AG09319 (cell line): ENCODE measurements at regions not wholly inside any gene's neighbourhood (a gene's known extent, or its start where the extent isn't known, plus 50 kb on each side); places are given as distances from the start of the nearest gene placed in this dataset.
A peak's percentile ranks its signal among the peaks of the same experiment; 100 is the strongest.
"Not testable (repeated sequence)": the region's sequence is repeated elsewhere in the genome, so short reads cannot be mapped to it uniquely, and the experiment has no call there.

Experiments
- DNase-seq: peaks from one replicate; pipeline ENCODE4 v3.0.0-alpha.2; 2010; ENCODE audit warnings: low read depth; ENCODE audit errors: extremely low read depth
- CTCF ChIP-seq: IDR thresholded peaks from 2 replicates; pipeline ENCODE4 v1.5.1; 2011; ENCODE audit warnings: low read depth, mild to moderate bottlenecking, inconsistent platforms, low read length, moderate library complexity

DNA sequence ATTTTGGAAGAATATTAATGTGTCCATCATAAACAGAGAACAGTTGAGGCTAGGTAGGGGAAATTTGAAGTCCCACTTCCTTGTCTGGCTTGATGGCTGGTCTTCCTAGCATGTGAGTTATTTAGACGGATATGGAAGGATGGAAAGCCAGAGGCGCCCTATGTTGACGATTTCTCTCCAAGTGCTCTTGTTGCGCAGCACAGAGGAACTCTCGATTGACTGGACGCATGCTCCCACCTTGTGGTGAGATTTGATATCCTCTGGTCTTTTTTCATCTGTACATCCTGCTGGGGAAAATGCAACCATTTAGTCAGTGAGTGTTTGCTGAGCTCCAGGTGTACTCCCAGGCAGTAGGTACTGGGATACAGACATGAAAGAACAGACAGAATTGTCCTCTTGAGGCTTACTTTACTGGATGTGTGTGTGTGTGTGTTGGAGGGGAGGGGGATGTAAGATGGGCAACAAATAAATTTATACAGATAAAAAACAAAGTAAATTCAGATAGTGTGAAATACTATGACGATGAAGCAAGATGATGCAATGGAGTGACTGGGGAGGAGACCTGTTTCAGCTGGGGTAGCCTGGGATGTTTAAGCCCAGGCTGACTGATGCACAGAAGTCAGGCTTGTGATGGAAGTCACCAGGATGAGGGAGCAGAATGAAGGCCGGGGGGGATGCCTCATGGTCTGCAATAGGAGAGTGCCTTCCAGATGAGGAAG is 137.2 kb downstream of the TRIM43 start:
- peak; percentile 72 for DNase-seq
- TF ChIP-seq CTCF: peak; percentile 59

- no peak for DNase-seq
- no peak for TF ChIP-seq CTCF
These were observed 137.8 kb downstream of the TRIM43 start for GRCh38 chr2:95729597-95729955.

- DNase-seq: no peak
These were observed 139.0 kb downstream of the TRIM43 start for GRCh38 chr2:95730813-95731212.

DNA sequence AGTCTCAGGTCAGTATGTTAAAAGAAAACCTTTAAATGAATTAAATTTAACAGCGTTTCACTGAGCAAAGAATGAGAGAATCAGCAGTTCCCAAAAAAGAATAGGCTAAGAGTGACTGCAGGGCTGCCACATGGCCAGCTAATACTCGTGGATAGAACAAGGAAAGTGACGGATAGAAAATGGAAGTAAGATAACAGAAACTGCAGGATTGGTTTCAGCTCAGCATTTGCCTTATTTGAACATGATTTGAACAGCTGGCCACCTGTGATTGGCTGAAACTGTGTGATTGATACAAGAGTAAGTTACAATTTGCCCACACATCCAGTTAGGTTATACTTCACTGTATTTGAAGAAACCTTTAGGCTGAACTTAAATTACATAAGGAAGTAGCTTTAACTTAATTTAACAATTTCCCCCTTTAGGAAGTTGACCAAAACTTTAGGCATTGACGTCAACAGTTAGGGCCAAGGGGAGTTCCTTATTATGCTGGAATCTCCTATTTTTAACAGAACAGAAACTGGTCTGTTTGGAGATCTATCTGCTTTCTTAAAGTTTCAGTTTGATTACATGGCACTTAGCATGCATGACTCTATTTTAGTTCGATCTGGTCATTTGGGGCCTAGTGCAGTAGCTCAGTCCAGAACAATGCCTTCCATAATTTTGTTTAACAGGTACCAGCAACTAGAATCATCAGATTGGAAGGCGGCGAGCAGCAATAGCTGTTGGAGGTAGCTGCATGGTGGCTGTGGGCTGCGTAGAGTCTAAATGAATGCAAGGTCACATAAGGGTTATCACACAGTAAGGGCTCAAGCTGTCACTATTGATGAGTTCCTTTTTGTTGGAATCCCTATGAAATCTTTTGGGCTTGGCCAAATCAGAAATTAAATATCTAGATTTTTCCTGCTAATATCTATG is 143.4 kb downstream of the TRIM43 start:
- no peak for TF ChIP-seq CTCF
- DNase-seq: no peak

More at GRCh38 chr2:95730813-95731212, 139.0 kb downstream of the TRIM43 start:
- TF ChIP-seq CTCF: no peak

DNA sequence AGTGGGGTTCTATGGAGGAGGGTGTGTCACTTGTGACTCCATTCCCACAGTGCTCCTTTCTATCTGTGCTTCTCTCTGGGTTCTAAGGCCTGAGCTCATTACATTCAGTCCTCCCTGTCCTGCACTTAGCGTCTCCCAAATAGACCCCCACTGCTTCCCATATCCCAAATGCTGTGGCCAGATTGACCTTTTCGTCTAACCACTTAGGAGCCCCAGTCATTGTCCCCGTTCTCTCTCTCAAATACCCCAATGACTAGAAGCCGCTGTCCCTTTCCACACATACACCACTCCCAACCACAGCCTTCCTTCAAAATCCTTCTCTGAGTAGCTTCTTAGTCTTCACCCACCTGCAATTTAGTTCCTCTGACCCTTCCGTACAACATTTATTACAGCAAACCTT is 146.5 kb downstream of the TRIM43 start:
- DNase-seq: no peak
- TF ChIP-seq CTCF: no peak

- not testable (repeated sequence) for DNase-seq
These were observed 160.3 kb downstream of the TRIM43 start for GRCh38 chr2:95752126-95752525.

- not testable (repeated sequence) for DNase-seq
These were observed 162.0 kb downstream of the TRIM43 start for GRCh38 chr2:95753812-95754211.

GRCh38 chr2:95754213-95754612 is 162.4 kb downstream of the TRIM43 start:
- not testable (repeated sequence) for DNase-seq

- not testable (repeated sequence) for DNase-seq
These were observed 163.2 kb downstream of the TRIM43 start for GRCh38 chr2:95754819-95755563.

DNA sequence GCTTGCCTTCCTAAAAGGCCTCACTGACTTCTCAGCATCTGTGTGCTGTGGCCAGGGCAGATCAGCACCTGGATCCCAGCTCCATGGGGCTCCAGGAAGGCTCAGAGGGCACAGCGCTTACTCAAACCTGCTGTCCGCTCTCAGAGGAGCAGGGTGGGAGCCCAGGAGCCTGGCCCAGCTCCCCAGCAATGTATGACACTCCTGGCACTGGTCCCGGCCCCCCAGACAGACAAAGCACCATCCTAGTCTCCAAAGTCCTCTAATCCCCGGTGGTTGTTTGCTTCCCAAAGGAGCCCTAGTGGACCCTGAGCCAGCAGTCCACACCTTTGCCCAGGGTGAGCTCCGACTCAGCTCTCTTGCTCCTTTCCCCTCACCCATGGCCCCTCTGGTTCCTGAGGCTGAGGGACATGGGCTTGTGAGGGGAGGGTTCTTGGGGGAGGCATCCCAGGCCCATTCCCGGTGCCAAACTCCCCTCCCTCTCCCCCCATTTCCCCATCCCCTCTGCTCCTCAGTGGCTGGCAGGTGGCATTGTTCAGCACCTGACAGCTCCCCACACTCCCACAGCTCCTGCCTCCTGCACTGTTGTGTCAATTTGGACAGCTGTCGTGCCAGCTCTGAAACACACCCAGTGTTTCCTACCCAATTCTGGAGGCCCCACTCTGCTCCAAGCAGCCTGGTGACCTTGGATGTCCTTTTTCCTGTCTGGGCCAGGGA is 164.3 kb downstream of the TRIM43 start:
- not testable (repeated sequence) for DNase-seq
